ENCODE measurements at regions not wholly inside any gene's neighbourhood (a gene's known extent, or its start where the extent isn't known, plus 50 kb on each side); places are given as distances from the start of the nearest gene placed in this dataset.

GRCh38 chr5:60271517-60271916 lies 378.0 kb upstream of the PDE4D start:
- no peak overlapping the region for H3K4me3 ChIP-seq (ENCODE audit: low read depth in 1 of 3, low read length in 3 of 3)
- H3K27ac ChIP-seq (ENCODE audit: low read depth in 1 of 3, low read length in 2 of 3), result no peak overlapping the region
- no peaks in the 10 kb centered on the region for H3K36me3 ChIP-seq (ENCODE audit: control insufficient read depth in 3 of 3, insufficient read depth in 2 of 3, low read depth in 1 of 3, low read length in 3 of 3)
- FAIRE-seq (no peak), DNase-seq (no peak)
- WGBS, 3 donors, result 62 to 90% (median 77%) methylated on average over 2 of the region's 2 CpGs
- H3K9me3 ChIP-seq (ENCODE audit: control insufficient read depth in 2 of 2, insufficient read depth in 1 of 2, low read depth in 1 of 2, low read length in 1 of 2), result no peaks in the 10 kb centered on the region
- H3K4me1 ChIP-seq (ENCODE audit: control insufficient read depth in 3 of 3, insufficient read depth in 2 of 3, low read depth in 1 of 3, low read length in 2 of 3), result no peaks in the 10 kb centered on the region
- no peaks in the 10 kb centered on the region for H3K27me3 ChIP-seq (ENCODE audit: control insufficient read depth in 3 of 3, insufficient read depth in 3 of 3, low read length in 3 of 3)

- Histone ChIP-seq H3K4me1 (ENCODE audit: control insufficient read depth in 3 of 3, insufficient read depth in 2 of 3, low read depth in 1 of 3, low read length in 2 of 3) (no peaks in the 10 kb centered on the region), H3K4me3 (ENCODE audit: low read depth in 1 of 3, low read length in 3 of 3) (no peak overlapping the region), H3K27me3 (ENCODE audit: control insufficient read depth in 3 of 3, insufficient read depth in 3 of 3, low read length in 3 of 3) (peaks cover 0 to 2% (median 0%) of the 10 kb centered on the region in 3 donors), H3K36me3 (ENCODE audit: control insufficient read depth in 3 of 3, insufficient read depth in 2 of 3, low read depth in 1 of 3, low read length in 3 of 3) (no peaks in the 10 kb centered on the region), H3K27ac (ENCODE audit: low read depth in 1 of 3, low read length in 2 of 3) (no peak overlapping the region), H3K9me3 (ENCODE audit: control insufficient read depth in 2 of 2, insufficient read depth in 1 of 2, low read depth in 1 of 2, low read length in 1 of 2) (no peaks in the 10 kb centered on the region)
- FAIRE-seq (no peak), DNase-seq (no peak)
- 71 to 79% (median 77%) methylated on average over 3 of the region's 3 CpGs for WGBS, 3 donors
Measured at GRCh38 chr5:60267907-60268306, 374.4 kb upstream of the PDE4D start.

- H3K27me3 ChIP-seq (ENCODE audit: control insufficient read depth in 3 of 3, insufficient read depth in 3 of 3, low read length in 3 of 3), result peaks cover 0 to 2% (median 0%) of the 10 kb centered on the region in 3 donors
- H3K27ac ChIP-seq (ENCODE audit: low read depth in 1 of 3, low read length in 2 of 3), result no peak overlapping the region
- H3K36me3 ChIP-seq (ENCODE audit: control insufficient read depth in 3 of 3, insufficient read depth in 2 of 3, low read depth in 1 of 3, low read length in 3 of 3), result no peaks in the 10 kb centered on the region
- H3K4me1 ChIP-seq (ENCODE audit: control insufficient read depth in 3 of 3, insufficient read depth in 2 of 3, low read depth in 1 of 3, low read length in 2 of 3), result no peaks in the 10 kb centered on the region
- WGBS, 3 donors, result 86 to 89% (median 88%) methylated on average over 5 of the region's 5 CpGs
- no peaks in the 10 kb centered on the region for H3K9me3 ChIP-seq (ENCODE audit: control insufficient read depth in 2 of 2, insufficient read depth in 1 of 2, low read depth in 1 of 2, low read length in 1 of 2)
- H3K4me3 ChIP-seq (ENCODE audit: low read depth in 1 of 3, low read length in 3 of 3), result no peak overlapping the region
- FAIRE-seq, result no peak
- DNase-seq, result no peak
Measured at GRCh38 chr5:60263346-60263745, 369.8 kb upstream of the PDE4D start.

- DNase-seq (no peak), FAIRE-seq (no peak)
- WGBS, 3 donors, result 81 to 86% (median 81%) methylated on average over 6 of the region's 6 CpGs
- Histone ChIP-seq H3K27ac (ENCODE audit: low read depth in 1 of 3, low read length in 2 of 3) (no peak overlapping the region), H3K27me3 (ENCODE audit: control insufficient read depth in 3 of 3, insufficient read depth in 3 of 3, low read length in 3 of 3) (peaks cover 0 to 2% (median 0%) of the 10 kb centered on the region in 3 donors), H3K9me3 (ENCODE audit: control insufficient read depth in 2 of 2, insufficient read depth in 1 of 2, low read depth in 1 of 2, low read length in 1 of 2) (no peaks in the 10 kb centered on the region), H3K4me1 (ENCODE audit: control insufficient read depth in 3 of 3, insufficient read depth in 2 of 3, low read depth in 1 of 3, low read length in 2 of 3) (no peaks in the 10 kb centered on the region), H3K36me3 (ENCODE audit: control insufficient read depth in 3 of 3, insufficient read depth in 2 of 3, low read depth in 1 of 3, low read length in 3 of 3) (no peaks in the 10 kb centered on the region), H3K4me3 (ENCODE audit: low read depth in 1 of 3, low read length in 3 of 3) (no peak overlapping the region)
Measured at GRCh38 chr5:60262576-60263295, 369.2 kb upstream of the PDE4D start.

GRCh38 chr5:60261732-60262131 lies 368.2 kb upstream of the PDE4D start:
- no peak for DNase-seq
- no peak for FAIRE-seq
- Histone ChIP-seq H3K27me3 (ENCODE audit: control insufficient read depth in 3 of 3, insufficient read depth in 3 of 3, low read length in 3 of 3) (peaks cover 0 to 2% (median 0%) of the 10 kb centered on the region in 3 donors), H3K27ac (ENCODE audit: low read depth in 1 of 3, low read length in 2 of 3) (no peak overlapping the region), H3K36me3 (ENCODE audit: control insufficient read depth in 3 of 3, insufficient read depth in 2 of 3, low read depth in 1 of 3, low read length in 3 of 3) (no peaks in the 10 kb centered on the region), H3K4me3 (ENCODE audit: low read depth in 1 of 3, low read length in 3 of 3) (no peak overlapping the region), H3K9me3 (ENCODE audit: control insufficient read depth in 2 of 2, insufficient read depth in 1 of 2, low read depth in 1 of 2, low read length in 1 of 2) (no peaks in the 10 kb centered on the region), H3K4me1 (ENCODE audit: control insufficient read depth in 3 of 3, insufficient read depth in 2 of 3, low read depth in 1 of 3, low read length in 2 of 3) (no peaks in the 10 kb centered on the region)
- 92 to 100% (median 97%) methylated on average over 1 of the region's 1 CpG for WGBS, 3 donors

- Histone ChIP-seq H3K4me3 (ENCODE audit: low read depth in 1 of 3, low read length in 3 of 3) (no peak overlapping the region), H3K4me1 (ENCODE audit: control insufficient read depth in 3 of 3, insufficient read depth in 2 of 3, low read depth in 1 of 3, low read length in 2 of 3) (no peaks in the 10 kb centered on the region), H3K27me3 (ENCODE audit: control insufficient read depth in 3 of 3, insufficient read depth in 3 of 3, low read length in 3 of 3) (no peaks in the 10 kb centered on the region), H3K9me3 (ENCODE audit: control insufficient read depth in 2 of 2, insufficient read depth in 1 of 2, low read depth in 1 of 2, low read length in 1 of 2) (no peaks in the 10 kb centered on the region), H3K36me3 (ENCODE audit: control insufficient read depth in 3 of 3, insufficient read depth in 2 of 3, low read depth in 1 of 3, low read length in 3 of 3) (no peaks in the 10 kb centered on the region), H3K27ac (ENCODE audit: low read depth in 1 of 3, low read length in 2 of 3) (no peak overlapping the region)
- FAIRE-seq (no peak), DNase-seq (no peak)
- 90 to 100% (median 95%) methylated on average over 1 of the region's 1 CpG for WGBS, 3 donors
Measured at GRCh38 chr5:60260658-60261057, 367.1 kb upstream of the PDE4D start.

- Histone ChIP-seq H3K36me3 (ENCODE audit: control insufficient read depth in 3 of 3, insufficient read depth in 2 of 3, low read depth in 1 of 3, low read length in 3 of 3) (no peaks in the 10 kb centered on the region), H3K27ac (ENCODE audit: low read depth in 1 of 3, low read length in 2 of 3) (no peak overlapping the region), H3K27me3 (ENCODE audit: control insufficient read depth in 3 of 3, insufficient read depth in 3 of 3, low read length in 3 of 3) (no peaks in the 10 kb centered on the region), H3K4me3 (ENCODE audit: low read depth in 1 of 3, low read length in 3 of 3) (no peak overlapping the region), H3K4me1 (ENCODE audit: control insufficient read depth in 3 of 3, insufficient read depth in 2 of 3, low read depth in 1 of 3, low read length in 2 of 3) (no peaks in the 10 kb centered on the region), H3K9me3 (ENCODE audit: control insufficient read depth in 2 of 2, insufficient read depth in 1 of 2, low read depth in 1 of 2, low read length in 1 of 2) (no peaks in the 10 kb centered on the region)
- WGBS, 3 donors, result 46 to 58% (median 50%) methylated on average over 3 of the region's 3 CpGs
- DNase-seq (no peak), FAIRE-seq (no peak)
Measured at GRCh38 chr5:60259730-60260129, 366.2 kb upstream of the PDE4D start.

GRCh38 chr5:60257596-60258271 lies 364.2 kb upstream of the PDE4D start:
- WGBS, 3 donors, result 69 to 85% (median 84%) methylated on average over 5 of the region's 5 CpGs
- no peak for FAIRE-seq

More at GRCh38 chr5:60257596-60258271, 364.2 kb upstream of the PDE4D start:
- no peak overlapping the region for H3K4me3 ChIP-seq (ENCODE audit: low read depth in 1 of 3, low read length in 3 of 3)
- H3K36me3 ChIP-seq (ENCODE audit: control insufficient read depth in 3 of 3, insufficient read depth in 2 of 3, low read depth in 1 of 3, low read length in 3 of 3), result no peaks in the 10 kb centered on the region
- no peak for DNase-seq
- H3K27me3 ChIP-seq (ENCODE audit: control insufficient read depth in 3 of 3, insufficient read depth in 3 of 3, low read length in 3 of 3), result no peaks in the 10 kb centered on the region
- no peak overlapping the region for H3K27ac ChIP-seq (ENCODE audit: low read depth in 1 of 3, low read length in 2 of 3)
- H3K4me1 ChIP-seq (ENCODE audit: control insufficient read depth in 3 of 3, insufficient read depth in 2 of 3, low read depth in 1 of 3, low read length in 2 of 3), result no peaks in the 10 kb centered on the region
- H3K9me3 ChIP-seq (ENCODE audit: control insufficient read depth in 2 of 2, insufficient read depth in 1 of 2, low read depth in 1 of 2, low read length in 1 of 2), result no peaks in the 10 kb centered on the region

All from small intestine (tissue), 7 donors.